Activated B cell treated with CpG ODN at 0.5 μM for 24 hours (primary cell): ENCODE measurements at regions not wholly inside any gene's neighbourhood (a gene's known extent, or its start where the extent isn't known, plus 50 kb on each side); places are given as distances from the start of the nearest gene placed in this dataset.
A peak's percentile ranks its signal among the peaks of the same experiment; 100 is the strongest.

Experiments used
- ATAC-seq: fragments of 200-7000 bp; cut with Tn5 transposase; one replicate; pipeline ENCODE4 v1.10.0; 2021; ENCODE audit warnings: low read depth, mild to moderate bottlenecking, moderate library complexity
- CTCF ChIA-PET: fragments of 350-600 bp; sonication (Branson Sonifier 250); formaldehyde crosslinking; loops from one replicate; lab custom pipeline; 2021; ENCODE audit warnings: antibody characterized with exemption; lab: Charles Lee
- POLR2A ChIA-PET: fragments of 350-600 bp; sonication (Branson Sonifier 250); formaldehyde crosslinking; loops from one replicate; lab custom pipeline; 2021; ENCODE audit warnings: antibody characterized with exemption; lab: Charles Lee
- DNase-seq: peaks from one replicate; pipeline ENCODE4 v3.0.0; 2022
- H3K27ac Mint-ChIP-seq: one replicate; pipeline ENCODE4 v1.8.0; 2020; ENCODE audit warnings: mixed read lengths
- H3K27me3 Mint-ChIP-seq: one replicate; pipeline ENCODE4 v1.8.0; 2021; ENCODE audit warnings: mixed read lengths
- H3K36me3 Mint-ChIP-seq: one replicate; pipeline ENCODE4 v1.8.0; 2021; ENCODE audit warnings: low read depth, mixed read lengths
- H3K4me1 Mint-ChIP-seq: one replicate; pipeline ENCODE4 v1.8.0; 2021; ENCODE audit warnings: mixed read lengths
- H3K4me3 Mint-ChIP-seq: one replicate; pipeline ENCODE4 v1.8.0; 2020; ENCODE audit warnings: mild to moderate bottlenecking, mixed read lengths
- H3K9me3 Mint-ChIP-seq: one replicate; pipeline ENCODE4 v1.8.0; 2020; ENCODE audit warnings: mixed read lengths
- CTCF ChIP-seq: fragments of 200-600 bp; IDR thresholded peaks from one replicate; pipeline ENCODE4 v1.8.0; 2022; ENCODE audit warnings: antibody characterized with exemption, mild to moderate bottlenecking
- intact Hi-C: fragments of 100-400 bp; cut with micrococcal nuclease; formaldehyde crosslinking; loops from one replicate; pipeline ENCODE4 v1.15.1; 2024

GRCh38 chr18:22334567-22334966 lies 83.1 kb downstream of the CTAGE1 start:
- ChIA-PET POLR2A (no interaction called here), CTCF (no interaction called here)
- no peaks in the 10 kb centered on the region for H3K36me3 Mint-ChIP-seq
- no peaks in the 10 kb centered on the region for H3K4me1 Mint-ChIP-seq
- no peak overlapping the region for H3K27ac Mint-ChIP-seq
- no peaks in the 10 kb centered on the region for H3K9me3 Mint-ChIP-seq
- no peak for ATAC-seq
- no peak overlapping the region for H3K4me3 Mint-ChIP-seq
- no peaks in the 10 kb centered on the region for H3K27me3 Mint-ChIP-seq
- TF ChIP-seq CTCF: no peak
- DNase-seq: no peak
- intact Hi-C loops: no loop called here

- ATAC-seq (no peak), DNase-seq (no peak)
- intact Hi-C loops: no loop called here
- CTCF ChIA-PET: no interaction called here
- Mint-ChIP-seq H3K27ac (no peak overlapping the region), H3K4me3 (no peak overlapping the region), H3K4me1 (no peaks in the 10 kb centered on the region), H3K27me3 (no peaks in the 10 kb centered on the region), H3K36me3 (no peaks in the 10 kb centered on the region), H3K9me3 (no peaks in the 10 kb centered on the region)
- no peak for TF ChIP-seq CTCF
- POLR2A ChIA-PET: no interaction called here
Observed at GRCh38 chr18:22332590-22332989, 85.1 kb downstream of the CTAGE1 start.

- no peak for DNase-seq
- no peak overlapping the region for H3K27ac Mint-ChIP-seq
- no peak for ATAC-seq
- no peaks in the 10 kb centered on the region for H3K9me3 Mint-ChIP-seq
- ChIA-PET POLR2A (no interaction called here), CTCF (no interaction called here)
- peaks cover under 1% of the 10 kb centered on the region for H3K27me3 Mint-ChIP-seq
- intact Hi-C loops: no loop called here
- TF ChIP-seq CTCF: no peak
- no peaks in the 10 kb centered on the region for H3K36me3 Mint-ChIP-seq
- no peaks in the 10 kb centered on the region for H3K4me1 Mint-ChIP-seq
- no peak overlapping the region for H3K4me3 Mint-ChIP-seq
Observed at GRCh38 chr18:22330508-22330907, 87.2 kb downstream of the CTAGE1 start.

- TF ChIP-seq CTCF: no peak
- H3K27me3 Mint-ChIP-seq: peaks cover 3% of the 10 kb centered on the region
- no peak for ATAC-seq
- no peak overlapping the region for H3K4me3 Mint-ChIP-seq
- no peaks in the 10 kb centered on the region for H3K4me1 Mint-ChIP-seq
- H3K36me3 Mint-ChIP-seq: no peaks in the 10 kb centered on the region
- DNase-seq: no peak
- POLR2A ChIA-PET: no interaction called here
- no peak overlapping the region for H3K27ac Mint-ChIP-seq
- H3K9me3 Mint-ChIP-seq: no peaks in the 10 kb centered on the region
- intact Hi-C loops: no loop called here
- CTCF ChIA-PET: no interaction called here
Observed at GRCh38 chr18:22325396-22325795, 92.3 kb downstream of the CTAGE1 start.

- Mint-ChIP-seq H3K36me3 (no peaks in the 10 kb centered on the region), H3K4me1 (no peaks in the 10 kb centered on the region), H3K4me3 (peak overlapping the region; percentile 17), H3K27me3 (peaks cover 3% of the 10 kb centered on the region), H3K27ac (no peak overlapping the region), H3K9me3 (no peaks in the 10 kb centered on the region)
- intact Hi-C loops: no loop called here
- ChIA-PET CTCF (no interaction called here), POLR2A (no interaction called here)
- ATAC-seq: no peak
- DNase-seq: no peak
- TF ChIP-seq CTCF: no peak
Observed at GRCh38 chr18:22324191-22325131, 93.3 kb downstream of the CTAGE1 start.
